ENCODE measurements at regions not wholly inside any gene's neighbourhood (a gene's known extent, or its start where the extent isn't known, plus 50 kb on each side); places are given as distances from the start of the nearest gene placed in this dataset.

GRCh38 chr10:123597676-123598075 is 68.5 kb upstream of the GPR26 start:
- TF ChIP-seq CTCF (IDR thresholded peaks at IDR 0.05) = no peak
- no peak for TF ChIP-seq POLR2A (IDR thresholded peaks at IDR 0.05; ENCODE audit: low read depth)
- TF ChIP-seq EP300 (IDR thresholded peaks at IDR 0.05) = no peak
- TF ChIP-seq POLR2AphosphoS5 (IDR thresholded peaks at IDR 0.05) = no peak
